Uterus (tissue), 3 donors: ENCODE measurements at regions not wholly inside any gene's neighbourhood (a gene's known extent, or its start where the extent isn't known, plus 50 kb on each side); places are given as distances from the start of the nearest gene placed in this dataset.

Experiments used
- DNase-seq, 2 donors: peaks; one replicate each; pipeline ENCODE4 v3.0.0-alpha.2; 2019 to 2020
- H3K27ac ChIP-seq, 2 donors: fragments of 200-600 bp; sonication (generic); 1 replicate in 1 of 2; 2 replicates in 1 of 2; pipeline ENCODE4 v1.5.1; 2016 to 2018
- H3K27me3 ChIP-seq, 2 donors: fragments of 200-600 bp; sonication (generic); one replicate each; pipeline ENCODE4 v1.5.1; 2018 to 2019; ENCODE audit warnings: control low read depth in 1 of 2
- H3K36me3 ChIP-seq, 2 donors: fragments of 200-600 bp; sonication (generic); one replicate each; pipeline ENCODE4 v1.5.1; 2019; ENCODE audit warnings: control low read depth in 1 of 2
- H3K4me1 ChIP-seq, 2 donors: fragments of 200-600 bp; sonication (generic); one replicate each; pipeline ENCODE4 v1.5.1; 2018 to 2019; ENCODE audit warnings: control low read depth in 1 of 2
- H3K4me3 ChIP-seq, 2 donors: fragments of 200-600 bp; sonication (generic); 1 replicate in 1 of 2; 2 replicates in 1 of 2; pipeline ENCODE4 v1.5.1; 2018 to 2019; ENCODE audit warnings: mild to moderate bottlenecking in 1 of 2
- H3K9me3 ChIP-seq, 2 donors: fragments of 200-600 bp; sonication (generic); one replicate each; pipeline ENCODE4 v1.5.1; 2019; ENCODE audit warnings: control low read depth in 1 of 2
- POLR2A ChIP-seq, 2 donors: fragments of 450-650 bp; IDR thresholded peaks; one replicate each; pipeline ENCODE4 v1.6.1; 2016; ENCODE audit warnings: antibody characterized with exemption in 2 of 2, mild to moderate bottlenecking in 1 of 2, moderate library complexity in 1 of 2
- intact Hi-C: fragments of 100-400 bp; cut with DNase I; formaldehyde crosslinking; loops from one replicate; pipeline ENCODE4 v1.15.1; 2023; ENCODE audit warnings: low total_unique reads
- TF ChIP-seq, protein P1 (sequence below), 4 experiments: fragments of 200-600 bp in 2 of 4; fragments of 450-650 bp in 2 of 4; sonication (generic) in 2 of 4; IDR thresholded peaks; one replicate each; pipeline ENCODE4 v1.5.1; 2016 to 2019; ENCODE audit warnings: antibody characterized with exemption in 4 of 4, mild to moderate bottlenecking in 2 of 4, moderate library complexity in 1 of 4
- donor health status: DM: yes; HTN: yes; CAD: no.

DNA sequence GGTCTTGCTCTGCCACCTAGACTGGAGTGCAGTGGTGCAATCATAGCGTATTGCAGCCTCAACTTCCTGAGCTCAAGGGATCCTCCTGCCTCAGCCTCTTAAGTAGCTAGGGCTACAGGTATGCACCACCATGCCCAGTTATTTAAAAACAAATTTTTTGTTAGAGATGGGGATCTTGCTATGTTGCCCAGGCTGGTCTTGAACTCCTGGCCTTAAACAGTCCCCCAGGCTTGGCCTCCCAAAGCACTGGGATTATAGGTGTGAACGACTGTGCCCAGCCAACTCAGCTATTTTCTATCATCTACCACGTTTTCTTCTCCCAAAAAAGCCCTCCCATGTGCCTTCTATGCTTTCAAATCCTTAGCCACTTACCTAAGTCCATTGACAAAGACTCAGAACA is 243.7 kb upstream of the SOX4 start:
- no peak for DNase-seq
- intact Hi-C loops: no loop called here
- H3K36me3 ChIP-seq: no peaks in the 10 kb centered on the region
- H3K9me3 ChIP-seq: no peaks in the 10 kb centered on the region
- H3K27me3 ChIP-seq: no peaks in the 10 kb centered on the region
- no peak overlapping the region for H3K4me3 ChIP-seq
- H3K27ac ChIP-seq: no peak overlapping the region
- TF ChIP-seq POLR2A (IDR thresholded peaks at IDR 0.05): no peak
- TF ChIP-seq, protein P1, sequence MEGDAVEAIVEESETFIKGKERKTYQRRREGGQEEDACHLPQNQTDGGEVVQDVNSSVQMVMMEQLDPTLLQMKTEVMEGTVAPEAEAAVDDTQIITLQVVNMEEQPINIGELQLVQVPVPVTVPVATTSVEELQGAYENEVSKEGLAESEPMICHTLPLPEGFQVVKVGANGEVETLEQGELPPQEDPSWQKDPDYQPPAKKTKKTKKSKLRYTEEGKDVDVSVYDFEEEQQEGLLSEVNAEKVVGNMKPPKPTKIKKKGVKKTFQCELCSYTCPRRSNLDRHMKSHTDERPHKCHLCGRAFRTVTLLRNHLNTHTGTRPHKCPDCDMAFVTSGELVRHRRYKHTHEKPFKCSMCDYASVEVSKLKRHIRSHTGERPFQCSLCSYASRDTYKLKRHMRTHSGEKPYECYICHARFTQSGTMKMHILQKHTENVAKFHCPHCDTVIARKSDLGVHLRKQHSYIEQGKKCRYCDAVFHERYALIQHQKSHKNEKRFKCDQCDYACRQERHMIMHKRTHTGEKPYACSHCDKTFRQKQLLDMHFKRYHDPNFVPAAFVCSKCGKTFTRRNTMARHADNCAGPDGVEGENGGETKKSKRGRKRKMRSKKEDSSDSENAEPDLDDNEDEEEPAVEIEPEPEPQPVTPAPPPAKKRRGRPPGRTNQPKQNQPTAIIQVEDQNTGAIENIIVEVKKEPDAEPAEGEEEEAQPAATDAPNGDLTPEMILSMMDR (IDR thresholded peaks at IDR 0.05): no peak
- no peaks in the 10 kb centered on the region for H3K4me1 ChIP-seq

DNA sequence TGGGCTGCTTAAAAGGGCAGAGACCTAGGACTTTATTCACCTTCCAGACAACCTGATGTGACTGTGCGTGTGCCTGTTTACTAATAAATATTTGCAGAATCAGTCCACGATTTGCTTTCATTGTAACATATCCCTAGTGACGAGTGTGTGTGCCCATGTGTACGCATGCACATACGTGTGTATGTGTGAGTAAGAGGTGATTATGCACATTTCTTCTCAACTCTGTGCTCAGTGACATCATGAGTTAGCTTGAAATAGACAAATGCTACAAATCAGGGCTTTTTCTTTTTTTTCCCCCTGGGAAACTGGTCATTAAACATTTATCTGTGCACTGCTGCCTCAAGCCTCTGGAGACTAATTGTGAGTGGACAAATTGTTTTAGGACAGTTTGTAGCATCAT is 242.6 kb upstream of the SOX4 start:
- H3K4me1 ChIP-seq: no peaks in the 10 kb centered on the region
- H3K27ac ChIP-seq: no peak overlapping the region
- intact Hi-C loops: no loop called here
- H3K4me3 ChIP-seq: no peak overlapping the region
- TF ChIP-seq, protein P1 (IDR thresholded peaks at IDR 0.05): no peak
- TF ChIP-seq POLR2A (IDR thresholded peaks at IDR 0.05): no peak
- H3K36me3 ChIP-seq: no peaks in the 10 kb centered on the region
- no peaks in the 10 kb centered on the region for H3K27me3 ChIP-seq
- no peak for DNase-seq
- no peaks in the 10 kb centered on the region for H3K9me3 ChIP-seq

DNA sequence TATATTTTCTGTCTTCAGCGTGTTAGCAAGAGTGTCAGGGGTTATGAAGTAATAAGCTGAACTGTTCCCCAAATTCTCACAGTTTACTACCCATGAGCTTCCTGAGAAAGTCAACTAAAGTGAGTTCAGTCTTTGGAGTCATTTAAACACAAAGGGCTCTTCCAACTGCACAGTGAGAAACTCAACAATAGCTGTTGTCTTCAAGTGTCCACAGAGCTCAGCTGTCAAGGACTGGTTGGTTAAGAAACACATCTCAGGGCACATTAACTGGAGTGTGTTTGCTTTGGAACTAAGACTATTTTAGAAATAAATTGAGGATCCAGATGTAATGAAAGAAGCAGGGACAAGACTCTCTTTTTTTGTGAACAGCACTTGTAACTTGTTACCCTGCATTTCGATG is 241.4 kb upstream of the SOX4 start:
- no peak for TF ChIP-seq POLR2A (IDR thresholded peaks at IDR 0.05)
- TF ChIP-seq, protein P1 (IDR thresholded peaks at IDR 0.05): no peak
- no peaks in the 10 kb centered on the region for H3K4me1 ChIP-seq
- intact Hi-C loops: no loop called here
- H3K36me3 ChIP-seq: no peaks in the 10 kb centered on the region
- no peak overlapping the region for H3K27ac ChIP-seq
- no peaks in the 10 kb centered on the region for H3K9me3 ChIP-seq
- no peak for DNase-seq
- H3K4me3 ChIP-seq: no peak overlapping the region
- no peaks in the 10 kb centered on the region for H3K27me3 ChIP-seq

DNA sequence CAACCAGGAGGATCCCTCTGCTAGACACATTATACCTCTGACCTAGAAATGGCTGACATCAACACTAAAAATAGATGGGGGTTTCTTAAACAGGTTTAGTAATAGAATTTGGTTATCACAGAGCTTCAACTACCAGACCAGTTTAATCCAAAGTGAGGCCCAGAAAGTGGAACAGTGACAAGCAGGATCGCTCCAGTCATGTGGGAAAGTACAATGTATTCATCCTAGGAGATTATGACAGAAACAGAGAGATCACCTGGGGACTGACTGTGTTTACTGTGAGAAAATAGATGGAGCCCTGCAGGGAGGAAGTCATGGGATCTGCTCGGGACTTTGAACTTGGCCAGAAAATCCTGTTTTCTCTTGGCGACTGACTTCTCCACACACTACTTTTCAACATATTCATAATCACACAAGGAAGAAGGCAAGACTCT is 238.7 kb upstream of the SOX4 start:
- Histone ChIP-seq H3K4me1 (no peaks in the 10 kb centered on the region), H3K27ac (peak overlapping the region; percentile 54 to 62), H3K27me3 (no peaks in the 10 kb centered on the region), H3K9me3 (no peaks in the 10 kb centered on the region), H3K4me3 (no peak overlapping the region), H3K36me3 (no peaks in the 10 kb centered on the region)
- DNase-seq: no peak
- TF ChIP-seq, protein P1 (IDR thresholded peaks at IDR 0.05): no peak
- no peak for TF ChIP-seq POLR2A (IDR thresholded peaks at IDR 0.05)
- intact Hi-C loops: no loop called here

DNA sequence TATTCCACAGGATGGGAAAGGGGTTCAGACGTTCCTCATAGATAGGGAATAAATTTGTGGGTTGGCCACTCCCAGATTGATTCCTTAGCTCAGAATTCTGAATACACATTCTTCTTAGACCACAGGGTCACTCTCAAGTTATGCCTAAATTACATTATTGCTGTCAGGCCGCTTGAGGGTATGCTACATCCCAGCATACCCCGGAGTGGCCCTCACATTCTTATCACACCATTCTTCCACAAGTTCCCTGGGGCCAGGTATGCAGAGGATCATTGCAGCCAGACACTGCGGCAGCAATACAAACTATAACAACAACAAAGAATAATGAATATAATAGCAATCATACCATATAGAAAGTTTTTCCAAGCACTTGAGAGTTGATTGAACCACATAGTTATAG is 237.9 kb upstream of the SOX4 start:
- H3K9me3 ChIP-seq: no peaks in the 10 kb centered on the region
- intact Hi-C loops: no loop called here
- no peaks in the 10 kb centered on the region for H3K36me3 ChIP-seq
- no peak overlapping the region for H3K4me3 ChIP-seq
- no peak for TF ChIP-seq POLR2A (IDR thresholded peaks at IDR 0.05)
- TF ChIP-seq, protein P1 (IDR thresholded peaks at IDR 0.05): no peak
- peak overlapping the region in 1 of 2 donors; percentile 54 for H3K27ac ChIP-seq
- H3K27me3 ChIP-seq: no peaks in the 10 kb centered on the region
- no peaks in the 10 kb centered on the region for H3K4me1 ChIP-seq
- no peak for DNase-seq
